DMS153 treated with DMSO at 0.1 percent for 48 hours (cell line): ENCODE measurements at regions not wholly inside any gene's neighbourhood (a gene's known extent, or its start where the extent isn't known, plus 50 kb on each side); places are given as distances from the start of the nearest gene placed in this dataset.
"Not testable (repeated sequence)": the region's sequence is repeated elsewhere in the genome, so short reads cannot be mapped to it uniquely, and the experiment has no call there.

ENCODE experiments used
- DNase-seq: peaks from one replicate; lab custom pipeline; 2025; ENCODE audit not compliant: unreplicated experiment; lab: John Stamatoyannopoulos, UW

- DNase-seq = no peak
Measured at GRCh38 chr9:13942695-13943094, 371.2 kb downstream of the NFIB start.

- DNase-seq = no peak
Measured at GRCh38 chr9:13942201-13942600, 371.7 kb downstream of the NFIB start.

- DNase-seq = no peak
Measured at GRCh38 chr9:13941714-13942113, 372.2 kb downstream of the NFIB start.

GRCh38 chr9:13939701-13940490 is 374.0 kb downstream of the NFIB start:
- no peak for DNase-seq

GRCh38 chr9:13939134-13939533 is 374.8 kb downstream of the NFIB start:
- DNase-seq = no peak

- peak; percentile 40 for DNase-seq
Measured at GRCh38 chr9:13934416-13934815, 379.5 kb downstream of the NFIB start.

GRCh38 chr9:13933268-13933656 is 380.7 kb downstream of the NFIB start:
- no peak for DNase-seq

- no peak for DNase-seq
Measured at GRCh38 chr9:13932528-13933267, 381.2 kb downstream of the NFIB start.

GRCh38 chr9:13929013-13929412 is 384.9 kb downstream of the NFIB start:
- DNase-seq = no peak

GRCh38 chr9:13923381-13923780 is 390.6 kb downstream of the NFIB start:
- DNase-seq = no peak

- DNase-seq = no peak
Measured at GRCh38 chr9:13920557-13920956, 393.4 kb downstream of the NFIB start.

- no peak for DNase-seq
Measured at GRCh38 chr9:13919401-13919800, 394.5 kb downstream of the NFIB start.

GRCh38 chr9:13917534-13917933 is 396.4 kb downstream of the NFIB start:
- no peak for DNase-seq

- no peak for DNase-seq
Measured at GRCh38 chr9:13915591-13916301, 398.2 kb downstream of the NFIB start.

- no peak for DNase-seq
Measured at GRCh38 chr9:13915131-13915530, 398.8 kb downstream of the NFIB start.

- DNase-seq = no peak
Measured at GRCh38 chr9:13911473-13911872, 402.5 kb downstream of the NFIB start.

- DNase-seq = not testable (repeated sequence)
Measured at GRCh38 chr9:13907842-13908241, 406.1 kb downstream of the NFIB start.

- DNase-seq = no peak
Measured at GRCh38 chr9:13904746-13905145, 409.2 kb downstream of the NFIB start.

GRCh38 chr9:13904311-13904710 is 409.6 kb downstream of the NFIB start:
- DNase-seq = no peak

- DNase-seq = no peak
Measured at GRCh38 chr9:13902286-13903066, 411.5 kb downstream of the NFIB start.

GRCh38 chr9:13901176-13901575 is 412.8 kb downstream of the NFIB start:
- DNase-seq = no peak
